ENCODE measurements at regions not wholly inside any gene's neighbourhood (a gene's known extent, or its start where the extent isn't known, plus 50 kb on each side); places are given as distances from the start of the nearest gene placed in this dataset.

DNA sequence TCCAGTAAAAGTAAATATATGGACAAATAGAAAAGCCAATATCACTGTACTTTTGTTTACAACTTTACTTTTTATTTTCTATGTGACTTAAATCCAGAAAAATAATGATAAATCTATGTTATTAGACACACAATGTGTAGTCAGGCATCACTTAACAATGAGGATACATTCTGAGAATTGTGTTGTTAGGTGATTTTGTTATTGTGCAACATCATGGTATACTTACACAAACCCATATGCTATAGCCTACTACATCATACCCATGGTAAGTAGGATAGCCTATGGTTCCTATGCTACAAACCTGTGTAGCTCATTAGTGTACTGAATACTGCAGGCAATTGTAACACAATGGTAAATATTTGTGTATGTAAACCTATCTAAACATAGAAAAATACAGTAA is 781.7 kb upstream of the GHITM start:
- DNase-seq (ENCODE audit: low spot score) = no peak
- H3K27ac ChIP-seq = no peak overlapping the region
- ChIA-PET POLR2A (ENCODE audit: low non-redundant PET) (no interaction called here), CTCF (no interaction called here)
- TF ChIP-seq, protein P1, sequence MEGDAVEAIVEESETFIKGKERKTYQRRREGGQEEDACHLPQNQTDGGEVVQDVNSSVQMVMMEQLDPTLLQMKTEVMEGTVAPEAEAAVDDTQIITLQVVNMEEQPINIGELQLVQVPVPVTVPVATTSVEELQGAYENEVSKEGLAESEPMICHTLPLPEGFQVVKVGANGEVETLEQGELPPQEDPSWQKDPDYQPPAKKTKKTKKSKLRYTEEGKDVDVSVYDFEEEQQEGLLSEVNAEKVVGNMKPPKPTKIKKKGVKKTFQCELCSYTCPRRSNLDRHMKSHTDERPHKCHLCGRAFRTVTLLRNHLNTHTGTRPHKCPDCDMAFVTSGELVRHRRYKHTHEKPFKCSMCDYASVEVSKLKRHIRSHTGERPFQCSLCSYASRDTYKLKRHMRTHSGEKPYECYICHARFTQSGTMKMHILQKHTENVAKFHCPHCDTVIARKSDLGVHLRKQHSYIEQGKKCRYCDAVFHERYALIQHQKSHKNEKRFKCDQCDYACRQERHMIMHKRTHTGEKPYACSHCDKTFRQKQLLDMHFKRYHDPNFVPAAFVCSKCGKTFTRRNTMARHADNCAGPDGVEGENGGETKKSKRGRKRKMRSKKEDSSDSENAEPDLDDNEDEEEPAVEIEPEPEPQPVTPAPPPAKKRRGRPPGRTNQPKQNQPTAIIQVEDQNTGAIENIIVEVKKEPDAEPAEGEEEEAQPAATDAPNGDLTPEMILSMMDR (conservative IDR thresholded peaks at IDR 0.05; ENCODE audit: low read depth) = no peak

DNA sequence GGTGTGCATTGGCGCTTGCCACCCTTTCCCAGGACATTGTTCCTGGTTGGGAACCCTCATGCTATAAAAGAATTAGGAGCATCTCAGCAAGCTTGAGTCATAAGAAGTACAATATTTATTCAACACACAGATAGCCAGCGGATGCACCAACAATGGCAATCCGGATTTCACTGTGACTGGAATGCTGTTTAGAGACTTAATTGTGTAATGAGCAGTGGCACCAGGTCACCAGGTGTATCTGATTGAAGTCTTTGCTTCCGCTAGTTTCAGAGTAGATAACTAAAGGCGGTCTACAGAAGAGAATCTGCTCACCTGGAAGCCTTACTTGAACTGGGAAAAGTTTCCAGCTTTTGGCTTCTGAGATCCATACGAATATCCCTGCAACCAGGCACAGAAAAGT is 772.3 kb upstream of the GHITM start:
- CTCF ChIA-PET = interaction anchor here (0.5 to 0.6 kb wide), 2 partner anchors 57 to 127 kb away, joined by 3 read pairs; no protein-coding TSS in a partner anchor
- POLR2A ChIA-PET (ENCODE audit: low non-redundant PET) = no interaction called here

GRCh38 chr10:83371696-83372490 is 767.4 kb upstream of the GHITM start:
- TF ChIP-seq, protein P1 (conservative IDR thresholded peaks at IDR 0.05; ENCODE audit: low read depth) = no peak
- CTCF ChIA-PET = no interaction called here
- POLR2A ChIA-PET (ENCODE audit: low non-redundant PET) = no interaction called here
- H3K27ac ChIP-seq = no peak overlapping the region
- DNase-seq (ENCODE audit: low spot score) = no peak

More for the DNA sequence above, 772.3 kb upstream of the GHITM start:
- no peak overlapping the region for H3K27ac ChIP-seq
- TF ChIP-seq, protein P1 (conservative IDR thresholded peaks at IDR 0.05; ENCODE audit: low read depth) = no peak
- no peak for DNase-seq (ENCODE audit: low spot score)

- H3K27ac ChIP-seq = no peak overlapping the region
- POLR2A ChIA-PET (ENCODE audit: low non-redundant PET) = no interaction called here
- CTCF ChIA-PET = no interaction called here
- TF ChIP-seq, protein P1 (conservative IDR thresholded peaks at IDR 0.05; ENCODE audit: low read depth) = no peak
- DNase-seq (ENCODE audit: low spot score) = no peak
Observed at GRCh38 chr10:83372646-83373045, 766.7 kb upstream of the GHITM start.

- TF ChIP-seq, protein P1 (conservative IDR thresholded peaks at IDR 0.05; ENCODE audit: low read depth) = no peak
- ChIA-PET CTCF (no interaction called here), POLR2A (ENCODE audit: low non-redundant PET) (no interaction called here)
- H3K27ac ChIP-seq = no peak overlapping the region
- DNase-seq (ENCODE audit: low spot score) = no peak
Observed at GRCh38 chr10:83373671-83374070, 765.6 kb upstream of the GHITM start.

DNA sequence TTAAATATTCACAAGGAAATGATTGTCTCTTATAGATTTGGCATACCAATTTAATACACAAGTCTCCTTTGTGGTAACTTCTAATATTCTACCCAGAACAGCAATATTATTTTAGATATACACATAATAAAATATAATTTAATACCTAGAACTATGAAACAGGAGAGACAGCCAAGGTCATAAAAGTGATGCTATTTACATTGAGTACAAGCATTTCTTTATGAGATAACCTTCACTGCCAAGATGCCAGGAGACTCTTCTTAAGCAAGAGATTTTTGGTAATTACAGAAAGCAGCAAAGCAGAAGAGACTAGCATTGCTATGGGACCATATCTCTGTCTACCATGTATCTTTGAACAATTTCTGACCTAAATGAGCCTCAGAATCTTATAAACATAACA is 764.6 kb upstream of the GHITM start:
- no peak for DNase-seq (ENCODE audit: low spot score)
- POLR2A ChIA-PET (ENCODE audit: low non-redundant PET) = no interaction called here
- no peak overlapping the region for H3K27ac ChIP-seq
- CTCF ChIA-PET = no interaction called here
- TF ChIP-seq, protein P1 (conservative IDR thresholded peaks at IDR 0.05; ENCODE audit: low read depth) = no peak

All from RWPE1 (cell line).